ENCODE measurements at regions not wholly inside any gene's neighbourhood (a gene's known extent, or its start where the extent isn't known, plus 50 kb on each side); places are given as distances from the start of the nearest gene placed in this dataset.

GRCh38 chr1:47630346-47630745 lies 192.5 kb downstream of the FOXD2 start:
- TF ChIP-seq ZFX (IDR thresholded peaks at IDR 0.05) = no peak
- TF ChIP-seq CTCF (conservative IDR thresholded peaks at IDR 0.05) = no peak
- no peak overlapping the region for H3K27ac ChIP-seq

GRCh38 chr1:47631411-47631995 lies 193.7 kb downstream of the FOXD2 start:
- no peak overlapping the region for H3K27ac ChIP-seq
- TF ChIP-seq ZFX (IDR thresholded peaks at IDR 0.05) = no peak
- no peak for TF ChIP-seq CTCF (conservative IDR thresholded peaks at IDR 0.05)

GRCh38 chr1:47635111-47635510 lies 197.3 kb downstream of the FOXD2 start:
- TF ChIP-seq ZFX (IDR thresholded peaks at IDR 0.05) (no peak), CTCF (conservative IDR thresholded peaks at IDR 0.05) (no peak)
- H3K27ac ChIP-seq = no peak overlapping the region

GRCh38 chr1:47635597-47635996 lies 197.8 kb downstream of the FOXD2 start:
- TF ChIP-seq CTCF (conservative IDR thresholded peaks at IDR 0.05) (no peak), ZFX (IDR thresholded peaks at IDR 0.05) (no peak)
- H3K27ac ChIP-seq = no peak overlapping the region

- H3K27ac ChIP-seq = no peak overlapping the region
- no peak for TF ChIP-seq CTCF (conservative IDR thresholded peaks at IDR 0.05)
- no peak for TF ChIP-seq ZFX (IDR thresholded peaks at IDR 0.05)
These were observed 199.4 kb downstream of the FOXD2 start for GRCh38 chr1:47637111-47637685.

GRCh38 chr1:47638240-47638639 lies 200.4 kb downstream of the FOXD2 start:
- TF ChIP-seq CTCF (conservative IDR thresholded peaks at IDR 0.05) (no peak), ZFX (IDR thresholded peaks at IDR 0.05) (no peak)
- H3K27ac ChIP-seq = no peak overlapping the region

GRCh38 chr1:47638713-47639112 lies 200.9 kb downstream of the FOXD2 start:
- TF ChIP-seq ZFX (IDR thresholded peaks at IDR 0.05) (no peak), CTCF (conservative IDR thresholded peaks at IDR 0.05) (no peak)
- no peak overlapping the region for H3K27ac ChIP-seq
